ENCODE measurements at regions not wholly inside any gene's neighbourhood (a gene's known extent, or its start where the extent isn't known, plus 50 kb on each side); places are given as distances from the start of the nearest gene placed in this dataset.

DNA sequence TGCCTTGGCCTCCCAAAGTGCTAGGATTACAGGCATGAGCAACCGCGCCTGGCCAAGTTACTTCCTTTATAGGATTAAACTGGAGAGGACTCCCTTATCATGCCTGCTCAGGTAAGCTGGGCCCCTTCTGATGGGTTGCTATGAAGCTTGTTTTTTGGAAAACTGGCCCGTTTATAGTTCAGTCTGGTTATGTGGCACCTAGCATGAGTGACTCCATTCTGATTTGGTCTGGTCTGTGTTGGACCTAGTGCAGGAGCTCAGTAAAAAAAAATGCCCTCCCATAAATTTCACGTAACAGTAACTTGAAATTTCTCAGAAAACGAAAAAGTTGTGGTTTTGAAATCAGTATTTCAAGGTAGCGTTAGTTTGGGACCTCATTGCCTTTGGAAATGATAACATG lies 448.4 kb downstream of the HACE1 start:
- DNase-seq, result no peak

DNA sequence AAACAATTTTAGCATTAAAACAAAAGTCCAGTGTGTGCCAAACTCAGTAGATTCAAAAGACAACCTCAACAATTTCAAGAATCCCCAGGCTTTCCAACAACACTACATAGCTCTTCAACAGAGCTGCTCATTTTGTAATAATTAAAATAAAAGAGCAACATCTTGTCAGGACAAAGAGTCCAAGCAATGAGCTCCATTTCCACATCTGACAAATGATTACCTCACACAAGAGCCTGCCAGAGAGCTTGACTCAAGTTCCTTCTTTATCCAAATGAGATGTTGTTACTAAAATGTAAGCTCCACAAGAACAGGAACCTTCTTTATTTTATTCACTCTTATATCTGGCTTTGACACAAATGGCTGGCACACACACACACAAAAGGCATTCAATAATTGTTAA lies 449.8 kb downstream of the HACE1 start:
- no peak for DNase-seq

DNA sequence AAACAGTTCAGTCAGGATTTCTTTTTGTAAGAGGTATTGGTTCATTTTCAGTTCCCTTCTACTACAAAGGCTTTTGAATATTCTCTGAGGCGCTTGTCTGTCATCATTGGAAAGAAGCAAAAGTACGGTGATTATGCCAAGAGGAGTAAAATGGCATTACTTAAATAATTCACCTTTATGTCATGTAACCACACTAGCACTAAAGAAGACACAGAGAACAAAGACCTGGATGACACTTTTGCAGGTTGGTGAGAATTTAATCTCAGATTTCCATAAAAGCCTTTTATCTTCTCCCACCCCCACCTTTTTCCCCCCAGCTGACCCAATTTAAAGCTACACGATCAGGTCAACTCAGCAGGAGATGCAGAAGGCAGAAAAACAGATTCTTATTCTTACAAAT lies 451.8 kb downstream of the HACE1 start:
- no peak for DNase-seq

DNA sequence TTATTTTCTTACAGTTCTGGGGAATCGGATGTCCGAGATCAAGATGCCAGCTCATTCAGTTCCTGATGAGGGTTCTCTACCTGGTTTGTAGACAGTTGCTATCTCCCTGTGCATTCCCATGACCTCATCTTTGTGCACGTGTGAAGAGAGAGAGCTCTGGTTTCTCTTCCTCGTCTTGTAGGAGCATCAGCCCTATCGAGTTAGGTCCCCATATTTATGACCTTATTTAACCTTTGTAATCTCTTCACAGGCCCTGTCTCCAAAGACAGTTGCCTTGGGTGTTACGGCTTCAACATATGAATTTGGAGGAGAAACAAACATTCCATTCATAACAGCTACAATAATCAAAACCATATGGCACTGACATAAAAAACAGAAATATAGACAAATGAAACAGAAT lies 455.3 kb downstream of the HACE1 start:
- no peak for DNase-seq

DNA sequence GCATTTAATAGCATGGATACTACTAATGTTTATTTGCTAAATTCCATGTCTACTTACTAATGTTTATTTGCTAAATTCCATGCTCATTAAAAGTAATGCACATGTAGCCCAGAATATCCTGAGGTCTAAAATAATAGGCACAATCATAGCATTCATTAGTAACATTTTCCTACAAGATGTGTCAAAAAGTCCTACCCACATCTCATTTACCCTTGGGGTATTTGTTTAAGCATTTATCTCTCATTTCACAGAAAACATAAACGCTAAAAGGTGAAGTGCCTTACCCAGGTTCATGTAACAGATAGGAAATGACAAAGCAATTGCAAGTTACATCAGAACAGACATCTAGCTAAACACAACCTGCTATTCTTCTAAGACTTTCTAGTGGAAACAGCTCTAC lies 457.1 kb downstream of the HACE1 start:
- no peak for DNase-seq

GRCh38 chr6:104401926-104402325 lies 457.8 kb downstream of the HACE1 start:
- DNase-seq, result no peak

- no peak for DNase-seq
Measured at GRCh38 chr6:104400844-104401243, 458.9 kb downstream of the HACE1 start.

GRCh38 chr6:104396077-104396476 lies 463.6 kb downstream of the HACE1 start:
- no peak for DNase-seq

- DNase-seq, result no peak
Measured at GRCh38 chr6:104381907-104382306, 477.8 kb downstream of the HACE1 start.

- DNase-seq, result no peak
Measured at GRCh38 chr6:104365451-104366234, 494.1 kb downstream of the HACE1 start.

GRCh38 chr6:104357928-104358327 lies 501.8 kb downstream of the HACE1 start:
- peak; percentile 36 for DNase-seq

- no peak for DNase-seq
Measured at GRCh38 chr6:104356197-104356596, 503.5 kb downstream of the HACE1 start.

DNA sequence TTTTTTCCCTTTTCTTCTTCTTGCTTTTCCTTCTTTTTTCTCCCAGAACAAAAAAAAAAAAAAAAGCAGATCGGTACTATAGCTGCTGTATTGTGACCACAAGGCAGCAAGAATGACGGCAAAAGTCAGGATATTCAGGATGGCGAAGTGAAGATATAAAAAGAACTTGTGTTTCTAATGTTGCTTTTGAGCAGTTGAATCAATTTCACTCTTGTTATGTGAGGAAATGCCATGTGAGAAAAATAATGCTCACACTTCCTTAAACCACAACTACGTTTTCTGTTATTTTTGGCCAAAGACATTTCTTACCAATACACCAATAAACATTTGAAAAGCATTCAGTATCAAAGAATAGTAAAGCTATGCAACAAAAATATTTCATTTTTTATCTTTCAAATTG lies 510.5 kb downstream of the HACE1 start:
- no peak for DNase-seq

- DNase-seq, result no peak
Measured at GRCh38 chr6:104344223-104344622, 515.5 kb downstream of the HACE1 start.

GRCh38 chr6:104332364-104332763 lies 527.4 kb downstream of the HACE1 start:
- DNase-seq, result no peak

DNA sequence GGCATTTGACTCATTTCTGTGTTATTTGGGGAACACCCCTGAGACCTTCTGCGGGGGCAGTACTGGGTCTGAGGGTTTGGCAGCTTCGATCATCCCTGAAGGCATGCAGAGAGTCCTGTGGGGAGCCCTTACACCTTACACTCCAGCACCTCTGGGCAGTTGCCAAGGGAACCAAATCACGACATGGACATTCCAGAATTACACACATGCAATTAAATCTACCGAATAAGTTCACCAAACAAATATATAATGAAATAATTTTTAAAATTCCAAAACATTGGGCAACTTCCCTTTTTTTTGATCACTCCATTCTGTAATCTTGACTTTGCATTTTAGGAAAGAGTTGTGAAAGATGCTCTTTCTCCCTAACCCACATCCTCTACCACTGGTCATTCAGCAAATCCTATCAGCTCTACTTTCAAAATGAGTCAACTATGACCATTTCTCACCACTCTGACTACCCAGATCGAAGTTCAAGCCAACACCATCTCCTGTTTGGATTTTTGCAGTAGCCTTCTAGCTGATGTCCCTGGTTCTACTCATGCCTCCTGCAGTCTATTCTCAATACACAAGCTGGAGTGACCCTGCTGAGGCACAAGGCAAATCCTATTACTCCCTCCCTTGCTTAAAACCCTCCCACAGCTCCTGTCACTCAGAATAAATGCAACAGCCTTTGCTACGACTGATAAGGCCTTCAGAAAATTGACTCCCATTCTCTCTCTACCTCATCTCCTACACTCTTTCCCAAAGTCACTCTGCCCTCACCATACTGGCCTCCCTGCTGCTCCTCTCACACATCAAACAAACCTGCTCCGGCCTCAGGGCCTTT lies 533.3 kb downstream of the HACE1 start:
- no peak for DNase-seq

- no peak for DNase-seq
Measured at GRCh38 chr6:104325341-104326172, 534.2 kb downstream of the HACE1 start.

DNA sequence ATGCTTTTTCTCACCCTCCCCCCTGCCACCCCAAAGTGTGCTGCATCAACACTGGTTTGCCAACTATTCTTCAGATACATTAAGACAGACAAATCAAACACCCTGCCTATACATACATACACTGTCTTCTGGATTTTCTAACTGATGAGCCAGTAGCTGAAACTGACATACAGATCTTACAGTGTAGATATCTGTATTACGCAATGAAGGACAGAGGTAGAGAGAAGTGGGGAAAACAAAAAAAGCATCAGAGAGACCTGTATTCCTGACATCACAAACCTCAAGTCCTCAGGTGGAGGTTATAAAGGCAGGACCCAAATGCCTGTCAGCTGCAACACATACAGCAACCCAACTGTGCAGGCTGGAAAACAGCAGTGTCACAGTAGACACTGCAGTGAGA lies 535.4 kb downstream of the HACE1 start:
- no peak for DNase-seq

GRCh38 chr6:104322841-104323240 lies 536.9 kb downstream of the HACE1 start:
- DNase-seq, result no peak

DNA sequence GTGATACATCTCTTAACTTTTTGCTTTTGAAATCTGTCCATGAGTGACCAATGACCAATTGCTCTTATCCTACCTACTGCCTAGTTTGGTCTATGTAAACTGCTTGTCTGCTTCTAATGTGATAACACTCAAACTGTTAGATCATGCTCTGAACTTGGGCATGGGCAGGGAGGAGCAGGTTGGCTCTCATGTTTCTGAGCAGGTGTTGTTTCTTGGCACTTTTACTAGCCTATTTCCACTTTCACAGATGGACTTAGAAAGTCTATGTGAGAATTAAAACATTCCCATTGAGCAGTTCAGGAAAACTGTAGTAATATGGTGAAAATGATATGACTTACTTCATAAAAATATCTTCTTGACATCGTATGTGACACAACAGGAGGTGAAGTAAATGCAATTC lies 538.4 kb downstream of the HACE1 start:
- DNase-seq, result no peak

- DNase-seq, result no peak
Measured at GRCh38 chr6:104320896-104321295, 538.8 kb downstream of the HACE1 start.

DNA sequence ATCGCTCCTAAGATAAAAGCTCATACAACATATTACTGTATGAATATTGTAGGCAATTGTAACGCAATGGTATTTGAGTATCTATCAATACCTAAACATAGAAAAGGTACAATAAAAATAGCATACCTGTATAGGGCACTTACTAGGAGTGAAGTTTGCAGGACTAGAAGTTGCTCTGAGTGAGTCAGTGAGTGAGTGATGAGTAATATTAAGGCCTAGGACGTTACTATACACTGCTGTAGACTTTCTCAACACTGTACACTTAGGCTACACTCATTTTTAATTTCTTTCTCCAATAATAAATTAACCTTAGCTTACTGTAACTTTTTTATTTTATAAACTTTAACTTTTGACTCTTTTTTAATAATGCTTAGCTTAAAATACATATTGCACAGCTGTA lies 546.9 kb downstream of the HACE1 start:
- DNase-seq, result no peak

GRCh38 chr6:104306211-104306610 lies 553.5 kb downstream of the HACE1 start:
- no peak for DNase-seq
